Medulla oblongata (tissue), 1 donor: ENCODE measurements at regions not wholly inside any gene's neighbourhood (a gene's known extent, or its start where the extent isn't known, plus 50 kb on each side); places are given as distances from the start of the nearest gene placed in this dataset.

Experiments
- DNase-seq: peaks from one replicate; pipeline ENCODE4 v3.0.0-alpha.2; 2015; ENCODE audit errors: extremely low spot score

DNA sequence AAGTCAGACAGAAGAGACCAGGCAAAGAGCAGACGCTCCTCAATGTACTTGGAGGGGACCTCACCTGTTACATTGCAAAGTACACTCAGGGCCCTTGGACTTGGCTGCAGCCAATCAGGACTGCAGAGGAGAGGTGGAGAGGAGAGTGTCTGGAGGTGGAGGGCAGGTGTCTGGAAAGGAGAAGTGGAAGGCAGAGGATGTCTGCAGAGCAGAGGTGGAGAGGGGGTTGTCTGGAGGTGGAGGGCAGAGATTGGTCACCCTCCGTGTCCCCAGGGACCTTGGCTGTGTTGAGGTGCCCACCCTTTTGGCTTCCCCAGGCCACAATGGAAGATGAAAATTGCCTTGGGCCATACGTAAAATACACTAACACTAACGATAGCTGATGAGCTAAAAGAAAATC lies 241.3 kb upstream of the IRX2 start:
- DNase-seq: no peak

DNA sequence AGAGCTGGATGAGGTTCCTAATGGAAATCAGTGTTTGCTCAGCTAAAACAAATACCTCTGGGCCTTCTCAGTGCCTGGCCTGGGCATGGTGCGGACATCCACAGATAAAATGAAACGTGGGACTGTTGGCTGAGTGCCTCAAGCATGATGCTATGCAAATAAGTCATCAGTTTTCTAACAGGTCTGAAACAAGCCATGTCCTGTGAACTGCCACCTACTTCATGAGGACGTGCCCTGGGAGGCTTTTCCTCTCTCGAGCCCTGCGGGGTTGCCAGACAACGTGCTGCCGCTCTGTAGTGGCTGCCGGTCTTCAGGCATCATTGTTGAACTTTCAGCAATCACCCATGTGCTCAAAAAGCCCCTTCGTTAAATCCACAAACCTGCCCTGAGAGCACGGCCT lies 240.4 kb upstream of the IRX2 start:
- DNase-seq: no peak

- no peak for DNase-seq
Observed at GRCh38 chr5:2989517-2989916, 238.0 kb upstream of the IRX2 start.

DNA sequence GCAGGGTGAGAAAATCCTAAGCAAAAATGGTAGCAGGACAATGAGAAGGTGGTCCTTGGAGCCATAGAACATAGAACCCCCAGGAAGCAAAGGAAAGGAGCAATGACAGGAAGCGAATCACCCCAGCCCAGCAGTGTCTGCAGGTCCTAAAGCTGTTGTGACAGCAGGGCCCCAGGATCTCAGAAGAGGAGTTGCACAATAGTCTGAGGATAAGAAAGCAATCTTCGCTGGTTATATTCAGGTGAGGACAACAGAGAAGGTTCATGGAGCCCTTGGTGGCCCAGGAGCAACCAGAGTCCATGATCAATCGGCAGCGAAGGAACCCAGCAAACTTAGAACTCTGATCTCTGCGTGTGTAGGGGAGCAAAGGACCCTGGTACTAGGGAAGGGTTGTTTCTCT lies 234.8 kb upstream of the IRX2 start:
- no peak for DNase-seq

GRCh38 chr5:2985718-2986117 lies 234.2 kb upstream of the IRX2 start:
- no peak for DNase-seq

- DNase-seq: peak; percentile 9
Observed at GRCh38 chr5:2983583-2984300, 232.3 kb upstream of the IRX2 start.

- DNase-seq: no peak
Observed at GRCh38 chr5:2981652-2982051, 230.2 kb upstream of the IRX2 start.

- no peak for DNase-seq
Observed at GRCh38 chr5:2981035-2981434, 229.6 kb upstream of the IRX2 start.

GRCh38 chr5:2960294-2960693 lies 208.8 kb upstream of the IRX2 start:
- DNase-seq: no peak

DNA sequence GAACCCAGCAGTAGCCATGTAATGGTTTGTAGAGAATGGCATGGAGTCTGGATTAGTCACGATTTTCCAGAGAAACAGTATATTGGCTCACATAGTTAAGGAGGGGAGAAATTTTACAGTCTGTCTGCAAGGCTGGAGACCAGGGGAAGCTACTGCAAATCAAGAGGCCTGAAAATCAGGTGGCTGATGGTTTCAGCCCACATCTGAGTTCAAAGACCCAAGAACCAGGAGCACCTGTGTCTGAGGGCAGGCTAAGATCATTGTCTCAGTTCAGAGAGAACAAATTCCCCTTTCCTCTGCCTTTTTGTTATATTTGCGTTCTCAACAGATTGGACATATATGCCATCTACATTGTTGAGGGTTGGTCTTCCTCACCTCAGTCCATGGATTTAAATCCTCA lies 207.5 kb upstream of the IRX2 start:
- DNase-seq: no peak

DNA sequence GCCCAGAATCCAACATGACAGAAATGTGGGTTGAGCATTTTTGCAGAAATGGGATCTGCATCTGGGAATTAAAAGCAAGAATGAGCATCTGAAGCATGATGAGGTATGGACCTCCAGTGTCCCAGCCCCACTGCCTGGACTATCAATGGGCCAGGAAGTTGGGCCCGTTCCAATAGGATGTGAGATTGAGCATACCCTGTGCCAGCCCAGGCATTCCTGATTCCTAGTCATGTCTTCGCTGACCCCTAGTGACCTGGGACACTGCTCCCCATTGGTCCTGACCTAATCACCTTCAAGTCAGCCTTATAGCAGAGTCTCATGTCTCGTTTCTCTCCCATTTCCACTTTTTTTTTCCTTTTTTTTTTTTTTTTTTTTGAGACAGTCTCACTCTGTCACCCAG lies 197.4 kb upstream of the IRX2 start:
- DNase-seq: no peak

DNA sequence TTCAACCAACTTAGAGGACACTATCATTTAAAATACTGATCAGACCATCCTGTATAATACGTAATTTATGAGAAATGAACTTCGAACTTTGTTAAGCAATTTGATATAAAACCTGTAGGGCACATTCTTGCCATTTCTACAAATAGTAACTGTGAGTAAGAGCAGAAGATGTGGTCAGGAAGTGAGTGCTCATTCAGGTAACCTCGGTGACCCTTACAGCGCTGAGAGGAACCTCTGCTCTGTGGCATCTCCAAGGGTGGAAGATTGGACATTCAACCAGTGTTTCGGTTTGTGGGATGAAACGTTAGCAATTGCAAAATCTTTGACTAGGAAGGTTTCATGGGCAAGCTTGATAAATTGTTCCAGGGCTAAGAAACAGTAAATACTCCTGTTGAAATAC lies 194.8 kb upstream of the IRX2 start:
- no peak for DNase-seq

GRCh38 chr5:2936413-2936812 lies 184.9 kb upstream of the IRX2 start:
- no peak for DNase-seq

- DNase-seq: no peak
Observed at GRCh38 chr5:2929779-2930178, 178.3 kb upstream of the IRX2 start.

- DNase-seq: no peak
Observed at GRCh38 chr5:2921651-2922050, 170.2 kb upstream of the IRX2 start.

DNA sequence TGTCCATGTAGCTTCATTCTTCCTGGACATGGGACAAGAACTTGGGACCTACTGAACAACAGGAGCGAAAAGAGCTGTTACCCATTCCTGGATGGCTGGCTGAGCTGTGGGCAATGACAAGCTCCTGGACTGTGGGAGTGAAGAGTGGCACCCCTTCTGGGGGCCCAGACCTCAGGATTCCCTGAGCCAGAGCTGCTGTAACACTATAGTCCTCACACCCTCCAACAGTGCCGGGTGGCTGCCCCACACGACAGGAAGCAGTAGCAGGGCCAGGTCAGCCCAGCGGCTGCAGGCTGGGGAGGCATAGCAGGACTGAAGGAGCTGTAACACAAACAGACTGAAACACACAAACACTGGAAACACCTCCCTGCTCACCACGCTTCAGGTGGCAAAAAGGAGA lies 169.7 kb upstream of the IRX2 start:
- DNase-seq: no peak

GRCh38 chr5:2920312-2920711 lies 168.8 kb upstream of the IRX2 start:
- no peak for DNase-seq

DNA sequence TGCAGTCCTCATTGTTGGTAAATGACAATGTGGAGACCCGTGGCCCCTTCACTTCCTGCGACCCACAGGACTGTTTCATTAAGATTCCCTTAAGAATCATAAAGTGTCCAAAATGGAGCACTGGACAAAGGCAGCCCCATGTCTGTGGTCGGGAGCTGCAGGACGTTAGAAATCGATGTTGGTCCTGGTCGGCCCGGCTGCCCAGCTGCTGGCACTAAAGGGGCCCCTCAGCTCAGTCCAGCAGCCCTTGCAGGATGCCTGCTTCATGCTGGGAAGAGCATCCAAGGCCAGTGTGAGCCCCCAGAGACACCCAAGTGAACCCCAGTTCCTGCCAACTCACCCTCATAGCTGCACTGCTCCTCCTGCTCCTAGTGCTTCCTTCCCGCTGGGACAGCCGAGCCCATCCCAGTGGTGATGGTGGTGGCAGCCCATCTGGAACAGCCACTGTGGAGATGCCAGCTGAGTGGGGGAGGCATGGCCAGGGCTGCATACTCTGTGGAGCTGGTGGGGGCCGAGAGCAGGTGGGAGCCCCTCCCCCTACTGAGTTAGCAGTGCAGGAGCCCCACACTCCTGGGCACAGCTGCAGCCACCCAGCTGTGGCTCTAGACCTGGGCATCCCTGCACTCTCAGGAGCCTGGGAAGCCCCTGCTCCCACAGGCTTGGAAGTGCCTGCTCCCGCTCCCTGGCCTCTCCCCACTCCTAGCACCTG lies 168.0 kb upstream of the IRX2 start:
- DNase-seq: no peak

- DNase-seq: no peak
Observed at GRCh38 chr5:2917524-2917923, 166.0 kb upstream of the IRX2 start.

DNA sequence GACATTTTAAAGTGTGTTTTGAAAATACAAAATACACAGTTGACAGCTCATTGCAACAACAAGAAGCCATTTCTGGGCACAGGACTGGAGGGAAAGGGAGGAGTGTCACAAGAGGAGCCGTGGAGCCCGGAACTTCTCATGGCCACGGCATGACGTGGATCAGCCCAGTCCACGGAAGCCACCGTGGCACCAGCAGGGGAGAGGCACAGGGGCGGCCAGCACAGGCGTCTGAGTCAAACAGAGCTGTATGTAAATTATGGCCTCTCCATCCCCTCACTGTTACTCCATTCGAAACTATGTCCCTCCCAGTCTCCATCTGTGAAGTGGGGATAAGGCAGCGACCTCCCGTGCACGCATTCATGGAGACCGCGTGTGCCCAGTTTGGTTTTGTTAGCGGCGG lies 165.6 kb upstream of the IRX2 start:
- DNase-seq: no peak

DNA sequence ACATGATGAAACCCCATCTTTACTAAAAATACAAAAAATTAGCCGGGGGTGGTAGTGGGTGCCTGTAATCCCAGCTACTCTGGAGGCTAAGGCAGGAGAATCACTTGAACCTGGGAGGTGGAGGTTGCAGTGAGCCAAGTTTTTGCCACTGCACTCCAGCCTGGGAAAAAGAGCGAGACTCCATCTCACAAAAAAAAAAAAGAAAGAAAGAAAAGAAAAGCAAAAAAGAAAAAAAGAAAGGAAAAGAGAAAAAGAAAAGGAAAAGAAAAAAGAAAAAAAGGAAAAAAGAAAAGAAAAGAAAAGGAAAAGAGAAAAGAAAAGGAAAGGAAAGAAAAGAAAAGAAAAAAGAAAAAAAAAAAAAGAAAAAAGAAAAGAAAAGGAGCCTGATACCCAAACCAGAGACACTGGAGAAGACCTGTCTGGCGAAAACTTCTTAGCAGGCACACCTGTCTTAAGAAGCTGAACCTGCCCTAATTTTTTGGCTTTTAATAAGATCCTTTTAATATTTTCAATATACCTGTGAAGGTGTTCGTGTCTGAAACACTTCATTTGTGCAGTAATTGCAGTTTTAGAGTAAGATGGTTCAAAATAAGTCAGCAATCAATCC lies 164.7 kb upstream of the IRX2 start:
- no peak for DNase-seq

- no peak for DNase-seq
Observed at GRCh38 chr5:2914981-2915484, 163.6 kb upstream of the IRX2 start.

GRCh38 chr5:2914022-2914661 lies 162.7 kb upstream of the IRX2 start:
- no peak for DNase-seq
